ENCODE measurements at regions not wholly inside any gene's neighbourhood (a gene's known extent, or its start where the extent isn't known, plus 50 kb on each side); places are given as distances from the start of the nearest gene placed in this dataset.
A peak's percentile ranks its signal among the peaks of the same experiment; 100 is the strongest.

DNA sequence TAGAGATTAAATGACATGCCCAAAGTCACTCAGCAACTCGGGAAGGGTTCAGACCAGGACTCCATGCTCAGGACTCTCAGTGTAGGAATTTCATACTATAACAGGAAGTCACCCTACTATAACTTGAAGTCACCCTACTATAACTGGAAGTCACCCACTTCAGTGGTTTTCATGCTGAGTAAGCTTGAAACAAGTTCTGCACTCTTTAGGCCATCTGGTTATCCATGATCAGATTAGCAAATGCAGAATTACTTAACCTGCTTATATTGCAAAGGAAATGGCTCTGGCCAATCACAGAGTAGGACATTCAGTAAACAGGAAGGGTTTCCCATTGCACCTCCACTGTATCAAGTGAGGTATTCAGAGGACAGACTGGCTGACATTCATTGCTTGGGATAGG is 1240.4 kb downstream of the GATA3 start:
- Histone ChIP-seq H3K4me3 (replicated peaks; ENCODE audit: insufficient read depth, low read length) (no peak overlapping the region), H3K27me3 (ENCODE audit: insufficient read depth, poor library complexity, severe bottlenecking) (no peaks in the 10 kb centered on the region), H3K27ac (replicated peaks) (no peak overlapping the region)
- DNase-seq (ENCODE audit: low read depth in 1 of 2, low spot score in 1 of 2): peak in 1 of 2 experiments; percentile 1
- TF ChIP-seq GABPA (IDR thresholded peaks at IDR 0.05; ENCODE audit: low read depth): no peak
- no peak for TF ChIP-seq POLR2AphosphoS5 (IDR thresholded peaks at IDR 0.05; ENCODE audit: low read depth)
- TF ChIP-seq SPI1 (IDR thresholded peaks at IDR 0.05; ENCODE audit: borderline replicate concordance, low read depth): no peak
- no peak for TF ChIP-seq REST (IDR thresholded peaks at IDR 0.05; ENCODE audit: insufficient replicate concordance, low read depth)
- TF ChIP-seq CTCF (IDR thresholded peaks at IDR 0.05; ENCODE audit: insufficient read depth, low read length): no peak

GRCh38 chr10:9296190-9296589 is 1241.7 kb downstream of the GATA3 start:
- H3K27ac ChIP-seq (replicated peaks): no peak overlapping the region

GRCh38 chr10:9297580-9297979 is 1243.1 kb downstream of the GATA3 start:
- no peak for TF ChIP-seq GABPA (IDR thresholded peaks at IDR 0.05; ENCODE audit: low read depth)
- TF ChIP-seq POLR2AphosphoS5 (IDR thresholded peaks at IDR 0.05; ENCODE audit: low read depth): no peak
- no peak for TF ChIP-seq CTCF (IDR thresholded peaks at IDR 0.05; ENCODE audit: insufficient read depth, low read length)
- no peak for TF ChIP-seq REST (IDR thresholded peaks at IDR 0.05; ENCODE audit: insufficient replicate concordance, low read depth)
- TF ChIP-seq SPI1 (IDR thresholded peaks at IDR 0.05; ENCODE audit: borderline replicate concordance, low read depth): no peak
- DNase-seq (ENCODE audit: low read depth in 1 of 2, low spot score in 1 of 2): no peak
- Histone ChIP-seq H3K27me3 (ENCODE audit: insufficient read depth, poor library complexity, severe bottlenecking) (no peaks in the 10 kb centered on the region), H3K27ac (replicated peaks) (no peak overlapping the region), H3K4me3 (replicated peaks; ENCODE audit: insufficient read depth, low read length) (no peak overlapping the region)

More at GRCh38 chr10:9296190-9296589, 1241.7 kb downstream of the GATA3 start:
- TF ChIP-seq SPI1 (IDR thresholded peaks at IDR 0.05; ENCODE audit: borderline replicate concordance, low read depth): no peak
- no peak for TF ChIP-seq REST (IDR thresholded peaks at IDR 0.05; ENCODE audit: insufficient replicate concordance, low read depth)
- TF ChIP-seq CTCF (IDR thresholded peaks at IDR 0.05; ENCODE audit: insufficient read depth, low read length): no peak
- no peak for TF ChIP-seq GABPA (IDR thresholded peaks at IDR 0.05; ENCODE audit: low read depth)
- TF ChIP-seq POLR2AphosphoS5 (IDR thresholded peaks at IDR 0.05; ENCODE audit: low read depth): no peak
- no peaks in the 10 kb centered on the region for H3K27me3 ChIP-seq (ENCODE audit: insufficient read depth, poor library complexity, severe bottlenecking)
- DNase-seq (ENCODE audit: low read depth in 1 of 2, low spot score in 1 of 2): no peak
- H3K4me3 ChIP-seq (replicated peaks; ENCODE audit: insufficient read depth, low read length): no peak overlapping the region

All from HL-60 (cell line).